ENCODE measurements at regions not wholly inside any gene's neighbourhood (a gene's known extent, or its start where the extent isn't known, plus 50 kb on each side); places are given as distances from the start of the nearest gene placed in this dataset.

GRCh38 chr6:117210279-117210678, 55.1 kb upstream of the VGLL2 start:
- Histone ChIP-seq H3K4me2 (ENCODE audit: insufficient read depth, low read length) (no peak overlapping the region), H3K9me3 (replicated peaks; ENCODE audit: control insufficient read depth, insufficient read depth, low read depth, low read length) (no peaks in the 10 kb centered on the region), H4K20me1 (replicated peaks; ENCODE audit: control insufficient read depth, insufficient read depth, low read length) (no peaks in the 10 kb centered on the region), H2AFZ (ENCODE audit: low read depth, low read length) (no peak overlapping the region), H3K4me3 (no peak overlapping the region), H3K27me3 (ENCODE audit: control insufficient read depth in 2 of 2, insufficient read depth in 2 of 2, low read length in 2 of 2) (no peaks in the 10 kb centered on the region), H3K36me3 (ENCODE audit: control insufficient read depth, insufficient read depth, low read length) (no peaks in the 10 kb centered on the region), H3K27ac (ENCODE audit: extremely low read depth, low read depth, low read length) (no peak overlapping the region), H3K9me1 (ENCODE audit: control insufficient read depth, insufficient read depth, low read length) (no peaks in the 10 kb centered on the region), H3K79me2 (ENCODE audit: control insufficient read depth, insufficient read depth, low read length) (no peaks in the 10 kb centered on the region), H3K4me1 (replicated peaks in 1 of 2; ENCODE audit: control insufficient read depth in 2 of 2, insufficient read depth in 2 of 2, low read length in 2 of 2) (no peaks in the 10 kb centered on the region), H3K9ac (ENCODE audit: insufficient read depth in 1 of 2, low read depth in 2 of 2, low read length in 2 of 2) (no peak overlapping the region)
- DNase-seq (ENCODE audit: extremely low read depth in 1 of 4, low spot score in 3 of 4): no peak
- no peak for ATAC-seq
- TF ChIP-seq GMEB1 (CRISPR knock-in tag; IDR thresholded peaks at IDR 0.05): no peak
- peak; percentile 28; the same call in 1 of the 2 replicates for TF ChIP-seq C11orf30 (IDR thresholded peaks at IDR 0.05; ENCODE audit: low read depth)
- TF ChIP-seq MAFK (IDR thresholded peaks at IDR 0.05; ENCODE audit: low read length): peak; percentile 25; the same call in 1 of the 2 replicates
- no peak for TF ChIP-seq SMARCA4 (IDR thresholded peaks at IDR 0.05)
- 0 out of 2 replicates have a peak, but pooled peaks have one; percentile 17 for TF ChIP-seq MAFG (tag; conservative IDR thresholded peaks at IDR 0.05)
- peak; percentile 49 for TF ChIP-seq MAFF (IDR thresholded peaks at IDR 0.05; ENCODE audit: low read length)
- no peak for TF ChIP-seq MEIS2 (IDR thresholded peaks at IDR 0.05; ENCODE audit: partially characterized antibody)
- peak; percentile 69 for TF ChIP-seq ZNF316 (IDR thresholded peaks at IDR 0.05)
- no peak for FAIRE-seq
- intact Hi-C loops (cut with micrococcal nuclease) (no loop called here), in situ Hi-C loops (cut with MboI) (no loop called here)
- ChIA-PET CTCF (ENCODE audit: low intra/inter-chr PET ratio) (no interaction called here), POLR2A (no interaction called here)
- WGBS (ENCODE audit: insufficient coverage, low coverage, missing lambda C conversion rate): 0% methylated on average over 1 of the region's 1 CpG
- BruUV-seq (replicated peaks): no TSS peak
